H1 (cell line): ENCODE measurements at regions not wholly inside any gene's neighbourhood (a gene's known extent, or its start where the extent isn't known, plus 50 kb on each side); places are given as distances from the start of the nearest gene placed in this dataset.

Experiments
- CTCF ChIA-PET: fragments of 300-600 bp; sonication (Branson Sonifier 250); formaldehyde crosslinking; loops from one replicate; lab custom pipeline; 2021; ENCODE audit not compliant: partially characterized antibody; lab: Charles Lee
- POLR2A ChIA-PET: fragments of 300-600 bp; sonication (Branson Sonifier 250); formaldehyde crosslinking; loops from one replicate; lab custom pipeline; 2021; ENCODE audit warnings: inconsistent platforms; ENCODE audit not compliant: partially characterized antibody; lab: Charles Lee
- DNase-seq, 2 experiments: peaks; one replicate each; pipeline versions ENCODE4 v3.0.0 to v3.0.0-alpha.2; 2010 to 2022; ENCODE audit warnings: low spot score in 2 of 2, low read depth in 1 of 2, mixed read lengths in 1 of 2
- FAIRE-seq: peaks from 2 replicates; lab custom pipeline; 2011; peaks lifted over from hg19 to GRCh38; lab: Jason Lieb, UNC
- H2AFZ ChIP-seq: 2 replicates; pipeline ENCODE4 v1.8.1; 2012; ENCODE audit warnings: low read length, inconsistent platforms
- H2AK5ac ChIP-seq: 2 replicates; pipeline ENCODE4 v1.6.1; 2013; ENCODE audit warnings: low read depth, low read length
- H2BK120ac ChIP-seq: replicated peaks from 2 replicates; pipeline ENCODE3; 2013; ENCODE audit warnings: low read depth, low read length, inconsistent platforms
- H2BK12ac ChIP-seq: 2 replicates; pipeline ENCODE4 v1.6.1; 2013; ENCODE audit warnings: low read depth, low read length
- H2BK15ac ChIP-seq: 2 replicates; pipeline ENCODE4 v1.6.1; 2013; ENCODE audit warnings: low read length
- H2BK20ac ChIP-seq: 2 replicates; pipeline ENCODE4 v1.6.1; 2013; ENCODE audit warnings: low read length
- H2BK5ac ChIP-seq: 2 replicates; pipeline ENCODE4 v1.6.1; 2013; ENCODE audit warnings: low read depth, low read length
- H3K14ac ChIP-seq: 2 replicates; pipeline ENCODE4 v1.6.1; 2013; ENCODE audit warnings: inconsistent platforms; ENCODE audit not compliant: insufficient read length
- H3K18ac ChIP-seq: 2 replicates; pipeline ENCODE4 v1.6.1; 2013; ENCODE audit warnings: low read length; ENCODE audit errors: extremely low read depth
- H3K23ac ChIP-seq: 2 replicates; pipeline ENCODE4 v1.6.1; 2013; ENCODE audit warnings: inconsistent platforms; ENCODE audit not compliant: insufficient read length
- H3K23me2 ChIP-seq: 2 replicates; pipeline ENCODE4 v1.6.1; 2013; ENCODE audit warnings: low read depth, low read length
- H3K27ac ChIP-seq: 2 replicates; pipeline ENCODE4 v1.6.1; 2011; ENCODE audit warnings: low read depth, low read length, inconsistent platforms
- H3K27me3 ChIP-seq, 4 experiments: replicated peaks in 1 of 4; 1 replicate in 1 of 4; 2 replicates in 3 of 4; pipeline versions ENCODE4 v1.6.1 to v1.8.1; 2011 to 2013; ENCODE audit warnings: low read length in 3 of 4, mild to moderate bottlenecking in 3 of 4, inconsistent platforms in 2 of 4, mixed read lengths in 2 of 4, moderate library complexity in 1 of 4; ENCODE audit not compliant: control insufficient read depth in 3 of 4, insufficient read depth in 3 of 4; ENCODE audit errors: extremely low read depth in 1 of 4
- H3K36me3 ChIP-seq, 4 experiments: 2 replicates each; pipeline versions ENCODE4 v1.6.1 to v1.8.1; 2011 to 2013; ENCODE audit warnings: mild to moderate bottlenecking in 4 of 4, low read length in 3 of 4, moderate library complexity in 2 of 4, control low read depth in 1 of 4, inconsistent platforms in 1 of 4; ENCODE audit not compliant: insufficient read depth in 4 of 4, control insufficient read depth in 2 of 4
- H3K4ac ChIP-seq: replicated peaks from 2 replicates; pipeline ENCODE3; 2013; ENCODE audit warnings: low read length, low read depth, mixed read lengths, inconsistent platforms; ENCODE audit not compliant: insufficient read length
- H3K4me1 ChIP-seq, 4 experiments: replicated peaks in 1 of 4; 1 replicate in 1 of 4; 2 replicates in 3 of 4; pipeline versions ENCODE4 v1.6.1 to v1.8.1; 2011 to 2013; ENCODE audit warnings: low read length in 3 of 4, inconsistent platforms in 2 of 4, mixed read lengths in 1 of 4; ENCODE audit not compliant: insufficient read depth in 4 of 4, control insufficient read depth in 3 of 4
- H3K4me2 ChIP-seq, 2 experiments: 2 replicates each; pipeline versions ENCODE4 v1.6.1 to v1.8.1; 2011 to 2013; ENCODE audit warnings: low read depth in 2 of 2, low read length in 2 of 2, control low read depth in 1 of 2, inconsistent platforms in 1 of 2, mild to moderate bottlenecking in 1 of 2; ENCODE audit not compliant: insufficient read depth in 1 of 2
- H3K4me3 ChIP-seq, 4 experiments: fragments of 200-600, 300-600 bp in 1 of 4; sonication (generic), shearing (Covaris generic), sonication (Bioruptor Twin) in 1 of 4; 2 replicates each; pipeline versions ENCODE4 v1.5.1 to v1.8.1; 2011 to 2016; ENCODE audit warnings: low read length in 4 of 4, low read depth in 3 of 4, control low read depth in 2 of 4, inconsistent platforms in 2 of 4, mild to moderate bottlenecking in 2 of 4, mixed read lengths in 1 of 4, moderate library complexity in 1 of 4; ENCODE audit not compliant: insufficient read depth in 2 of 4; ENCODE audit errors: extremely low read depth in 1 of 4
- H3K56ac ChIP-seq: replicated peaks from 2 replicates; pipeline ENCODE3; 2013; ENCODE audit warnings: low read depth, mild to moderate bottlenecking, mixed read lengths, low read length, inconsistent platforms; ENCODE audit not compliant: insufficient read length
- H3K79me1 ChIP-seq: 2 replicates; pipeline ENCODE4 v1.6.1; 2013; ENCODE audit warnings: low read depth, low read length, control low read depth
- H3K79me2 ChIP-seq, 2 experiments: 2 replicates each; pipeline versions ENCODE4 v1.6.1 to v1.8.1; 2012 to 2013; ENCODE audit warnings: low read length in 2 of 2, mild to moderate bottlenecking in 2 of 2, inconsistent platforms in 1 of 2; ENCODE audit not compliant: insufficient read depth in 2 of 2, control insufficient read depth in 1 of 2
- H3K9ac ChIP-seq, 4 experiments: replicated peaks in 1 of 4; 1 replicate in 1 of 4; 2 replicates in 3 of 4; pipeline versions ENCODE4 v1.6.1 to v1.8.1; 2011 to 2013; ENCODE audit warnings: low read depth in 3 of 4, low read length in 3 of 4, control low read depth in 2 of 4, mild to moderate bottlenecking in 2 of 4, moderate library complexity in 2 of 4, inconsistent platforms in 1 of 4; ENCODE audit errors: extremely low read depth in 1 of 4
- H3K9me3 ChIP-seq, 2 experiments: 2 replicates each; pipeline versions ENCODE4 v1.6.1 to v1.8.1; 2012 to 2013; ENCODE audit warnings: mild to moderate bottlenecking in 2 of 2, moderate library complexity in 2 of 2, control low read depth in 1 of 2, inconsistent platforms in 1 of 2, low read depth in 1 of 2, low read length in 1 of 2, mixed read lengths in 1 of 2; ENCODE audit not compliant: insufficient read depth in 2 of 2
- H4K20me1 ChIP-seq, 2 experiments: replicated peaks in 1 of 2; 2 replicates each; pipeline versions ENCODE3 to v1.8.1; 2011 to 2013; ENCODE audit warnings: inconsistent platforms in 2 of 2, low read length in 2 of 2, mild to moderate bottlenecking in 1 of 2; ENCODE audit not compliant: insufficient read depth in 2 of 2, control insufficient read depth in 1 of 2
- H4K5ac ChIP-seq: 2 replicates; pipeline ENCODE4 v1.6.1; 2013; ENCODE audit warnings: low read length, low read depth, mixed read lengths, inconsistent platforms; ENCODE audit not compliant: insufficient read length
- H4K8ac ChIP-seq: 2 replicates; pipeline ENCODE4 v1.8.0; 2013; ENCODE audit warnings: mild to moderate bottlenecking, moderate library complexity, low read length, inconsistent platforms; ENCODE audit not compliant: insufficient read depth; ENCODE audit errors: extremely low read depth
- H4K91ac ChIP-seq: replicated peaks from 2 replicates; pipeline ENCODE3; 2013; ENCODE audit warnings: low read length, mixed read lengths, inconsistent platforms; ENCODE audit not compliant: insufficient read length
- CTBP2 ChIP-seq: IDR thresholded peaks from 2 replicates; pipeline ENCODE4 v1.7.0; 2011; ENCODE audit warnings: borderline replicate concordance, mild to moderate bottlenecking, moderate library complexity, mixed read lengths, low read length; ENCODE audit not compliant: insufficient read depth, insufficient read length
- EP300 ChIP-seq, 2 experiments: IDR thresholded peaks; 1 replicate in 1 of 2; 2 replicates in 1 of 2; pipeline ENCODE4 v1.6.1; 2011 to 2012; ENCODE audit warnings: low read depth in 2 of 2, low read length in 2 of 2, mild to moderate bottlenecking in 2 of 2, borderline replicate concordance in 1 of 2, inconsistent platforms in 1 of 2, moderate library complexity in 1 of 2
- RAD21 ChIP-seq, 2 experiments: IDR thresholded peaks in 1 of 2; conservative IDR thresholded peaks in 1 of 2; 2 replicates each; pipeline ENCODE4 v1.6.1; 2011; ENCODE audit warnings: low read depth in 2 of 2, low read length in 2 of 2, improper control_type of control experiment in 1 of 2, inconsistent platforms in 1 of 2, mild to moderate bottlenecking in 1 of 2, moderate library complexity in 1 of 2
- WGBS, 2 experiments: shearing (Covaris generic) in 1 of 2; methylation state at CpG; one replicate each; pipeline versions ENCODE4 v1.1.6 to v1.1.7; 2013 to 2015; ENCODE audit warnings: low lambda C conversion rate in 2 of 2, mixed read lengths in 2 of 2, inconsistent platforms in 1 of 2, low coverage in 1 of 2, missing lambda C conversion rate in 1 of 2; ENCODE audit not compliant: insufficient replicate concordance in 2 of 2, insufficient coverage in 1 of 2, insufficient read length in 1 of 2; ENCODE audit errors: extremely low coverage in 1 of 2, missing lambda C conversion rate in 1 of 2; 5-methylcytosine and 5-hydroxymethylcytosine counted together
- TF ChIP-seq, protein P1 (sequence below), 3 experiments: IDR thresholded peaks; 1 replicate in 2 of 3; 2 replicates in 1 of 3; pipeline versions ENCODE4 v1.5.1 to v1.6.1; 2011; ENCODE audit warnings: low read length in 3 of 3, mild to moderate bottlenecking in 3 of 3, inconsistent platforms in 2 of 3, low read depth in 1 of 3, moderate library complexity in 1 of 3; ENCODE audit not compliant: insufficient read depth in 1 of 3; ENCODE audit errors: control extremely low read depth in 1 of 3
- TF ChIP-seq, protein P2 (sequence below): IDR thresholded peaks from 2 replicates; pipeline ENCODE4 v1.6.1; 2011; ENCODE audit warnings: low read depth, mild to moderate bottlenecking, low read length; ENCODE audit not compliant: insufficient read depth

GRCh38 chr13:87259479-87260083 is 411.6 kb upstream of the SLITRK5 start:
- no peaks in the 10 kb centered on the region for H3K36me3 ChIP-seq
- DNase-seq (no peak), FAIRE-seq (no peak)
- no peak overlapping the region for H3K9ac ChIP-seq
- 31% methylated on average over 4 of the region's 5 CpGs; no CpG with 5 or more reads in 1 of the 2 experiments for WGBS, 2 experiments
- H4K8ac ChIP-seq = no peak overlapping the region
- no peak overlapping the region for H3K4me3 ChIP-seq
- H3K56ac ChIP-seq = no peak overlapping the region
- H2BK120ac ChIP-seq = no peak overlapping the region
- H3K9me3 ChIP-seq = no peaks in the 10 kb centered on the region
- no peaks in the 10 kb centered on the region for H3K4me1 ChIP-seq
- CTCF ChIA-PET = interaction anchor here (0.6 to 2.0 kb wide), 5 partner anchors 10 to 379 kb away, joined by 3 to 7 read pairs (median 3); no protein-coding TSS in a partner anchor
- no peak overlapping the region for H3K4ac ChIP-seq
- TF ChIP-seq EP300 (IDR thresholded peaks at IDR 0.05; ENCODE audit: borderline replicate concordance in 1 of 2, low read depth in 2 of 2, low read length in 2 of 2) = no peak
- TF ChIP-seq, protein P1, sequence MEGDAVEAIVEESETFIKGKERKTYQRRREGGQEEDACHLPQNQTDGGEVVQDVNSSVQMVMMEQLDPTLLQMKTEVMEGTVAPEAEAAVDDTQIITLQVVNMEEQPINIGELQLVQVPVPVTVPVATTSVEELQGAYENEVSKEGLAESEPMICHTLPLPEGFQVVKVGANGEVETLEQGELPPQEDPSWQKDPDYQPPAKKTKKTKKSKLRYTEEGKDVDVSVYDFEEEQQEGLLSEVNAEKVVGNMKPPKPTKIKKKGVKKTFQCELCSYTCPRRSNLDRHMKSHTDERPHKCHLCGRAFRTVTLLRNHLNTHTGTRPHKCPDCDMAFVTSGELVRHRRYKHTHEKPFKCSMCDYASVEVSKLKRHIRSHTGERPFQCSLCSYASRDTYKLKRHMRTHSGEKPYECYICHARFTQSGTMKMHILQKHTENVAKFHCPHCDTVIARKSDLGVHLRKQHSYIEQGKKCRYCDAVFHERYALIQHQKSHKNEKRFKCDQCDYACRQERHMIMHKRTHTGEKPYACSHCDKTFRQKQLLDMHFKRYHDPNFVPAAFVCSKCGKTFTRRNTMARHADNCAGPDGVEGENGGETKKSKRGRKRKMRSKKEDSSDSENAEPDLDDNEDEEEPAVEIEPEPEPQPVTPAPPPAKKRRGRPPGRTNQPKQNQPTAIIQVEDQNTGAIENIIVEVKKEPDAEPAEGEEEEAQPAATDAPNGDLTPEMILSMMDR (IDR thresholded peaks at IDR 0.05; ENCODE audit: control extremely low read depth in 1 of 3, insufficient read depth in 1 of 3, low read depth in 1 of 3, low read length in 3 of 3) = peak; percentile 45 to 55 (median 46)
- TF ChIP-seq, protein P2, sequence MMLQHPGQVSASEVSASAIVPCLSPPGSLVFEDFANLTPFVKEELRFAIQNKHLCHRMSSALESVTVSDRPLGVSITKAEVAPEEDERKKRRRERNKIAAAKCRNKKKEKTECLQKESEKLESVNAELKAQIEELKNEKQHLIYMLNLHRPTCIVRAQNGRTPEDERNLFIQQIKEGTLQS = no peak
- peak; percentile 52 to 53 for TF ChIP-seq RAD21 (IDR thresholded peaks at IDR 0.05 in 1 of 2, conservative IDR thresholded peaks at IDR 0.05 in 1 of 2; ENCODE audit: low read depth in 2 of 2, low read length in 2 of 2)
- no peak for TF ChIP-seq CTBP2
- no peak overlapping the region for H3K18ac ChIP-seq
- no peak overlapping the region for H3K4me2 ChIP-seq
- H2BK12ac ChIP-seq = no peak overlapping the region
- H3K23me2 ChIP-seq = no peaks in the 10 kb centered on the region
- no peak overlapping the region for H2BK5ac ChIP-seq
- no peaks in the 10 kb centered on the region for H4K20me1 ChIP-seq
- no peak overlapping the region for H2AK5ac ChIP-seq
- H2AFZ ChIP-seq = 0 out of 2 replicates have a peak overlapping the region, but pooled peaks have one; percentile 51
- no peaks in the 10 kb centered on the region for H3K79me2 ChIP-seq
- no peaks in the 10 kb centered on the region for H3K79me1 ChIP-seq
- no peak overlapping the region for H2BK15ac ChIP-seq
- no peak overlapping the region for H3K27ac ChIP-seq
- no peaks in the 10 kb centered on the region for H3K27me3 ChIP-seq
- no peak overlapping the region for H3K14ac ChIP-seq
- POLR2A ChIA-PET = no interaction called here
- no peak overlapping the region for H2BK20ac ChIP-seq
- no peak overlapping the region for H4K5ac ChIP-seq
- no peak overlapping the region for H3K23ac ChIP-seq
- no peak overlapping the region for H4K91ac ChIP-seq
